ENCODE measurements at regions not wholly inside any gene's neighbourhood (a gene's known extent, or its start where the extent isn't known, plus 50 kb on each side); places are given as distances from the start of the nearest gene placed in this dataset.
A peak's percentile ranks its signal among the peaks of the same experiment; 100 is the strongest.

DNA sequence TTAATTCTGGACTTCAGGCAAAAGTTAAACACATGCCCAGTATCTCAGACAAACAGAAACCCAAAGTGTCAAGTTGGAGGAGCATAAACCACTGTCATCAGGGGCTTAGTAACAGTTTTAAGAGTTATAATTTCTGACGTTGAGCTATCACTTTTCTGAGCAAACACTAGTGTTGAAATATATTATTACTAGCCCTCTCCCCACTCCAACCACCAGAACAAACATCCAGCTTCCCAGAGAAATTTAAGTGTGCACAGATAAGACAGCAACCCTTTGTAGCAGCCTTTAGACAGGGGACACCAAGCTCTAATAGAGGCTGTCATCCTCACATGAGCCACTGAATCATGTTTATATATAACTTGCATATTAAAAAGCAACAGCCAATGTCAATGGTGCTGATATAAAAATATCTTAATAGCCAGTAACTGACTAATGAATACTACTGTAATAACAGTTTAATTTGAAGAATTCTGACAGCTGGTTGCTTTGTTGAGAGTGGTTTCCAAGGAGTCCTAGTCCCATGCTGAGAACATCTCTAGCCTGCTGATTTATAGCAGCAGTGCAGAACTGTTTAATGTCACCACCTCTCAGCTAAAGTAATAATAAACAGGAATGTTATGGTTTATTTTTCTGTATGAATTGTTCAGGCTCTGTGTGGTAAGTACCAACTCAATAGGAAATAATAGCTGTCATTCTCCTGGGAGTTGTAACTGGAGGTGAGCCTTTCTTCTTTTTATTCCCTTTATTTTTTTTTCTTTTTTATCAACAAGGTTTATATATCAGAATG is 528.7 kb upstream of the ZNF608 start:
- Histone ChIP-seq H3K27ac (no peak overlapping the region), H3K4me3 (no peak overlapping the region), H3K9me3 (no peaks in the 10 kb centered on the region), H3K4me1 (no peaks in the 10 kb centered on the region), H3K27me3 (ENCODE audit: low read depth) (no peaks in the 10 kb centered on the region), H3K36me3 (no peaks in the 10 kb centered on the region)
- TF ChIP-seq, protein P1, sequence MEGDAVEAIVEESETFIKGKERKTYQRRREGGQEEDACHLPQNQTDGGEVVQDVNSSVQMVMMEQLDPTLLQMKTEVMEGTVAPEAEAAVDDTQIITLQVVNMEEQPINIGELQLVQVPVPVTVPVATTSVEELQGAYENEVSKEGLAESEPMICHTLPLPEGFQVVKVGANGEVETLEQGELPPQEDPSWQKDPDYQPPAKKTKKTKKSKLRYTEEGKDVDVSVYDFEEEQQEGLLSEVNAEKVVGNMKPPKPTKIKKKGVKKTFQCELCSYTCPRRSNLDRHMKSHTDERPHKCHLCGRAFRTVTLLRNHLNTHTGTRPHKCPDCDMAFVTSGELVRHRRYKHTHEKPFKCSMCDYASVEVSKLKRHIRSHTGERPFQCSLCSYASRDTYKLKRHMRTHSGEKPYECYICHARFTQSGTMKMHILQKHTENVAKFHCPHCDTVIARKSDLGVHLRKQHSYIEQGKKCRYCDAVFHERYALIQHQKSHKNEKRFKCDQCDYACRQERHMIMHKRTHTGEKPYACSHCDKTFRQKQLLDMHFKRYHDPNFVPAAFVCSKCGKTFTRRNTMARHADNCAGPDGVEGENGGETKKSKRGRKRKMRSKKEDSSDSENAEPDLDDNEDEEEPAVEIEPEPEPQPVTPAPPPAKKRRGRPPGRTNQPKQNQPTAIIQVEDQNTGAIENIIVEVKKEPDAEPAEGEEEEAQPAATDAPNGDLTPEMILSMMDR (IDR thresholded peaks at IDR 0.05): no peak
- ATAC-seq (no peak), DNase-seq (no peak)
- intact Hi-C loops (cut with DNase I): no loop called here

DNA sequence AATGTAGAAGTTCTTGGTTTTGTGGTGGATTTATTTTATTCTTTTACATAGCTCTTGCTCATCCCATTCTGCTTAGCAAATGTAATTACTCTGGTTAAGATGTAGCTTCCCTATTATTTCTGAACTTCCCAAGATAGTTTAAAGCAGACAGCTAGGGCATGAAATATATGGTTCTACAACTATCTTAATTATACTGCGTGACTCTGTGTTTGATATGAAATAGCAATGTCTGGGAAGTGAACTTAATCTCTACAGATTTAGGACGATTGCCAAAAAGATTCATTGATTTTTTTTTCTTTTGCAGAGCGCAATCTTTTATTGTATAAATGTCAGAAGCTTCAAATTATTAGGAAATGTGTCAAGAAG is 529.3 kb upstream of the ZNF608 start:
- H3K27ac ChIP-seq: no peak overlapping the region
- no peak for DNase-seq
- H3K4me3 ChIP-seq: no peak overlapping the region
- intact Hi-C loops (cut with DNase I): no loop called here
- H3K36me3 ChIP-seq: no peaks in the 10 kb centered on the region
- no peak for ATAC-seq
- H3K4me1 ChIP-seq: no peaks in the 10 kb centered on the region
- no peaks in the 10 kb centered on the region for H3K9me3 ChIP-seq
- H3K27me3 ChIP-seq (ENCODE audit: low read depth): no peaks in the 10 kb centered on the region
- TF ChIP-seq, protein P1 (IDR thresholded peaks at IDR 0.05): no peak

DNA sequence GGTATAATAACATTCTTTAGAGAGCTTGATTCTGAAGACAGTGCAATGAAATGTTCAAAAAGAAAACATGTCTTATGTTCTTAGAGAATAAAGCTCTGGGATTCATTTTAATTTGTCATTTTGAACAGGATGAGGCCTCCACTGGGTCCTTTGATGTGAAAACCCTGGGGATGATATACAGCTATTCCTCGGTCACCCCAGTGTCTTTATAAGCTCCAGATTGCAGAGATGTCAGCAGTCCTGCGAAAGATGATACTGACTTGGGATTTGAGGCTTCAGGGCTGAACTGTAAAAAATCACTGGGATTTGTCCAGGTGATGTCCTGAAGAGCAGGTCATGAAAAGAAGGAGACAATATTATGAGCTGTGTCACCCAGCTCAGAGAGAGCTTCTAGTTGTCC is 529.7 kb upstream of the ZNF608 start:
- no peak for DNase-seq
- H3K27ac ChIP-seq: no peak overlapping the region
- no peak for ATAC-seq
- no peaks in the 10 kb centered on the region for H3K4me1 ChIP-seq
- H3K27me3 ChIP-seq (ENCODE audit: low read depth): no peaks in the 10 kb centered on the region
- intact Hi-C loops (cut with DNase I): no loop called here
- H3K4me3 ChIP-seq: no peak overlapping the region
- no peaks in the 10 kb centered on the region for H3K9me3 ChIP-seq
- no peaks in the 10 kb centered on the region for H3K36me3 ChIP-seq
- TF ChIP-seq, protein P1 (IDR thresholded peaks at IDR 0.05): no peak

DNA sequence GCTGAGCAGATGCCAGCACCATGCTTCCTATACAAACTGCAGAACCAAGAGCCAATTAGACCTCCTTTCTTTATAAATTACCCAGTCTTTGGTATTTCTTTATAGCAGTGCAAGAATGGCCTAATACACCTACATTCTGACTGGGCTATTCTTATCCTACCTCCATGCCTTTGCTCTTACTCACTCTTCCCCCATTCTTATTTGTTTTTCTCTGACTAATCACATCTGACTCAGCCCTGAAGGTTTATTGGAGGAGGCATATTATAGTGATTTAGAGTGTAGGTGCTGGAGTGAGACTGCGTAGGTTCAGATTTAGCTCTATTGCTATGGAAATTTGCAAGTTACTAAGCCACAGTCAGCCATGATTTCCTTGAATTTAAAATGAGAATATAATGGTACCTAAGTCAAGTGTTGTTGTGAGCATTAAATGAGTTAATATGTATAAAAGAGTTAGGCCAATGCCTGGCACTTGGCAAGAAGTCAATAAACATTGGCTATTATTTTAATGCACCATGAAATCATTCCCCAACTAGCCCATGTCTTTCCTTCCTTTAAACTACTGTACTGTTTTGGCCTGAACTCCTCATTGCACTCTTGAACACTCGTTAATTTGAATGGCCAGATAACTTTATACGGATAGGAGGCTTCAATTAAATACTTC is 531.2 kb upstream of the ZNF608 start:
- DNase-seq: no peak
- H3K27me3 ChIP-seq (ENCODE audit: low read depth): no peaks in the 10 kb centered on the region
- H3K27ac ChIP-seq: no peak overlapping the region
- intact Hi-C loops (cut with DNase I): no loop called here
- no peaks in the 10 kb centered on the region for H3K36me3 ChIP-seq
- no peaks in the 10 kb centered on the region for H3K9me3 ChIP-seq
- H3K4me3 ChIP-seq: no peak overlapping the region
- no peaks in the 10 kb centered on the region for H3K4me1 ChIP-seq
- TF ChIP-seq, protein P1 (IDR thresholded peaks at IDR 0.05): no peak
- ATAC-seq: peak; percentile 40 to 48

DNA sequence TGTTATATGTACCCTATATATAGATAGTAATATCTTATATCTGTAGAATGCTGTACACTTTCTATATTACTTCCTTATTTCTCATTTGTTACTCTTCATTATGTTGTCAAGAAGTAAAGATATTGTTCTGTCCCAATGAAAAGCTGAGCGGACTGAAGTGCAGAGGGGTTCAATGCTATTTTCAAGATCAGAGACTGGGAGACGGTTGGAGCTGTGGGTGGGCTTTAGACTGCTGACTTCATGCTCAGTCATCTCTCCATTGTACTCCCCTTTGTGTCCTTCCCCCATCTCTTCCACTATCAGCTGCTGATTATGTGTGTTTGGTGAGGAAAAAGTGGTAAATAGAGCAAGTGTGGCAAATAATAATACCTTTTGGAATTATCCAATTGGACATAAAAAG is 532.3 kb upstream of the ZNF608 start:
- H3K4me3 ChIP-seq: no peak overlapping the region
- DNase-seq (no peak), ATAC-seq (no peak)
- intact Hi-C loops (cut with DNase I): no loop called here
- H3K9me3 ChIP-seq: no peaks in the 10 kb centered on the region
- TF ChIP-seq, protein P1 (IDR thresholded peaks at IDR 0.05): no peak
- H3K4me1 ChIP-seq: no peaks in the 10 kb centered on the region
- H3K27ac ChIP-seq: no peak overlapping the region
- no peaks in the 10 kb centered on the region for H3K27me3 ChIP-seq (ENCODE audit: low read depth)
- H3K36me3 ChIP-seq: no peaks in the 10 kb centered on the region
